ENCODE measurements at regions not wholly inside any gene's neighbourhood (a gene's known extent, or its start where the extent isn't known, plus 50 kb on each side); places are given as distances from the start of the nearest gene placed in this dataset.

DNA sequence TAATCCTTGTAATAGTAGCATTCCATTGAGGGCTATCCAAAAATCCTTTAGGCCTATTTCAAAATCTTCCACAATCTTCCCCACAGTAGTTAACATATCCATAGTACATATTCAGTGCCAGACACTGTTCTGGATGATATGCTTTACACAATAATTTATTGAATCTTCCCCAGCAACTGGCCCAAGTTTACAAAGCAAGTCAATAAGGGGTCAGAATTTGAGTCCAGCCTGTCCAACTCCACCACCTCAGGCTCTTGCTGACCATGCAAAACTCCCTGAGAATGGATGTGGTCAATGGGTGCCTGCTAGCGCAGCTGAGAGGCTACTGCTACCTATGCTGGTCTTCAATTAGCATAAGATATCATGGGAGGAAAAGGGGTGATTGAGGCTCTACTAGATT, 529.6 kb downstream of the FGF9 start:
- intact Hi-C loops (cut with micrococcal nuclease) (no loop called here), dilution Hi-C loops (cut with HindIII; ENCODE audit: low sequenced_read_pairs, unreplicated experiment) (no loop called here), in situ Hi-C loops (cut with MboI; ENCODE audit: low sequenced_read_pairs) (no loop called here)
- Histone ChIP-seq H2BK120ac (ENCODE audit: low read depth, low read length) (no peak overlapping the region), H3K4me1 (ENCODE audit: control insufficient read depth, insufficient read depth, low read length) (peaks cover 8% of the 10 kb centered on the region; the same call in 1 of the 2 replicates), H3K56ac (ENCODE audit: extremely low read depth, insufficient read depth, low read length) (no peak overlapping the region), H3K27ac (ENCODE audit: insufficient read depth, low read length) (no peak overlapping the region), H3K36me3 (ENCODE audit: control insufficient read depth, insufficient read depth, low read length) (no peaks in the 10 kb centered on the region), H3K4me2 (ENCODE audit: low read depth, low read length) (no peak overlapping the region), H4K20me1 (ENCODE audit: insufficient read depth, low read length) (no peaks in the 10 kb centered on the region), H3K4ac (ENCODE audit: low read depth, low read length) (no peak overlapping the region), H3K9ac (ENCODE audit: low read depth, low read length) (no peak overlapping the region), H3K18ac (ENCODE audit: low read depth, low read length) (no peak overlapping the region), H3K4me3 (ENCODE audit: insufficient read depth, low read depth, low read length) (no peak overlapping the region), H4K8ac (ENCODE audit: low read depth in 2 of 2, low read length in 2 of 2) (no peak overlapping the region), H4K91ac (ENCODE audit: insufficient read depth, low read depth, low read length) (no peak overlapping the region), H2BK15ac (ENCODE audit: low read depth, low read length) (no peak overlapping the region), H2AK9ac (replicated peaks; ENCODE audit: low read depth, low read length, poor library complexity) (no peak overlapping the region), H3K23ac (ENCODE audit: low read depth, low read length) (no peak overlapping the region), H3K79me1 (ENCODE audit: low read depth in 1 of 2, low read length in 2 of 2) (no peaks in the 10 kb centered on the region), H2BK20ac (ENCODE audit: low read depth, low read length) (no peak overlapping the region), H2AFZ (replicated peaks; ENCODE audit: low read length, poor library complexity) (no peak overlapping the region), H2AK5ac (ENCODE audit: low read depth, low read length) (no peak overlapping the region), H3K9me1 (ENCODE audit: insufficient read depth, low read length) (no peaks in the 10 kb centered on the region), H4K5ac (ENCODE audit: low read depth, low read length) (no peak overlapping the region), H3K27me3 (ENCODE audit: control insufficient read depth, insufficient read depth, low read length) (peaks cover 3% of the 10 kb centered on the region; the same call in 1 of the 2 replicates), H3K14ac (replicated peaks; ENCODE audit: low read depth, low read length) (no peak overlapping the region), H3K9me3 (ENCODE audit: control insufficient read depth, insufficient read depth, low read length) (0 out of 2 replicates have a peak, but pooled peaks cover 4% of the 10 kb centered on the region), H2BK5ac (ENCODE audit: low read depth, low read length, poor library complexity, severe bottlenecking) (no peak overlapping the region)
- no TSS peak for BruUV-seq (replicated peaks)
- POLR2A ChIA-PET (ENCODE audit: unreplicated experiment) = no interaction called here
- no peak for TF ChIP-seq MAFK (IDR thresholded peaks at IDR 0.05; ENCODE audit: low read depth, low read length)
- no peak for TF ChIP-seq SMC3 (IDR thresholded peaks at IDR 0.05; ENCODE audit: low read depth, low read length)
- no peak for TF ChIP-seq RFX5 (IDR thresholded peaks at IDR 0.05; ENCODE audit: low read depth, low read length)
- TF ChIP-seq POLR2A (IDR thresholded peaks at IDR 0.05; ENCODE audit: low read depth, low read length) = no peak
- no peak for TF ChIP-seq CTCF (conservative IDR thresholded peaks at IDR 0.05; ENCODE audit: low read depth, low read length)
- no peak for TF ChIP-seq CHD1 (IDR thresholded peaks at IDR 0.05; ENCODE audit: low read depth, low read length)
- TF ChIP-seq NFE2L2 (IDR thresholded peaks at IDR 0.05; ENCODE audit: low read depth, low read length) = no peak
- DNase-seq = no peak
- no peak for ATAC-seq (ENCODE audit: low read depth)
- CTCF ChIA-PET = no interaction called here
- WGBS, 2 experiments (ENCODE audit: extremely low coverage in 2 of 2, insufficient read length in 1 of 2) = no CpG with 5 or more reads among the region's 1 CpG
